HFFc6 (cell line): ENCODE measurements at regions not wholly inside any gene's neighbourhood (a gene's known extent, or its start where the extent isn't known, plus 50 kb on each side); places are given as distances from the start of the nearest gene placed in this dataset.

Experiments used
- DNase-seq: peaks from one replicate; pipeline ENCODE4 v3.0.0-alpha.2; 2018
- H3K27ac Mint-ChIP-seq: 2 replicates; pipeline ENCODE4 v1.8.0; 2020; ENCODE audit warnings: mild to moderate bottlenecking, mixed read lengths
- H3K27me3 Mint-ChIP-seq: 2 replicates; pipeline ENCODE4 v1.8.0; 2021; ENCODE audit warnings: mild to moderate bottlenecking, moderate library complexity, mixed read lengths; ENCODE audit not compliant: insufficient read depth
- H3K36me3 Mint-ChIP-seq: 2 replicates; pipeline ENCODE4 v1.8.0; 2021; ENCODE audit warnings: low read depth, mixed read lengths
- H3K4me1 Mint-ChIP-seq: 2 replicates; pipeline ENCODE4 v1.8.0; 2020; ENCODE audit warnings: low read depth, mixed read lengths
- H3K4me3 Mint-ChIP-seq: 2 replicates; pipeline ENCODE4 v1.8.0; 2020; ENCODE audit warnings: mild to moderate bottlenecking, moderate library complexity, mixed read lengths
- H3K9me3 Mint-ChIP-seq: 2 replicates; pipeline ENCODE4 v1.8.0; 2020; ENCODE audit warnings: mild to moderate bottlenecking, mixed read lengths
- TF ChIP-seq, protein P1 (sequence below): fragments of 200-600 bp; sonication (generic); IDR thresholded peaks from 2 replicates; pipeline ENCODE4 v1.5.0; 2021; ENCODE audit warnings: antibody characterized with exemption, mild to moderate bottlenecking

DNA sequence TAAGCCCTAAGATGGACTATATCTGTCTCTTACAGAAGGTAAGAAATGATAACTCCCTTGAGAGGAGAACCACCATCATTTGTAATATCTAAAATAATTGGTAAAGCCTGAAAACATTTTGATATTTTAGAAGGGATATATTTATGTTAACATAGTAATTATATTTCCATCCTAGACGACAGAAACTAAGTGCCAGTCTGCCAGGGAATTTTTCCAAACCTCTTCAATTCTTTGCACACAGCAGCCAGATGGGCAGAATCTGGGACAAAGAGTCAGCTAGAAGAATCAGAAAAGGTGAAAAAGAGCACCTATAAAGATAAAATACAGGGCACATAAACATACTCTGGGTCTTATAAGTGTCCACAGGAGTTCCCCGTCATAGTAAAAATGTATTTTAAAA, 70.0 kb upstream of the CBLB start:
- peaks cover 7% of the 10 kb centered on the region; the same call in 1 of the 2 replicates for H3K36me3 Mint-ChIP-seq
- TF ChIP-seq, protein P1, sequence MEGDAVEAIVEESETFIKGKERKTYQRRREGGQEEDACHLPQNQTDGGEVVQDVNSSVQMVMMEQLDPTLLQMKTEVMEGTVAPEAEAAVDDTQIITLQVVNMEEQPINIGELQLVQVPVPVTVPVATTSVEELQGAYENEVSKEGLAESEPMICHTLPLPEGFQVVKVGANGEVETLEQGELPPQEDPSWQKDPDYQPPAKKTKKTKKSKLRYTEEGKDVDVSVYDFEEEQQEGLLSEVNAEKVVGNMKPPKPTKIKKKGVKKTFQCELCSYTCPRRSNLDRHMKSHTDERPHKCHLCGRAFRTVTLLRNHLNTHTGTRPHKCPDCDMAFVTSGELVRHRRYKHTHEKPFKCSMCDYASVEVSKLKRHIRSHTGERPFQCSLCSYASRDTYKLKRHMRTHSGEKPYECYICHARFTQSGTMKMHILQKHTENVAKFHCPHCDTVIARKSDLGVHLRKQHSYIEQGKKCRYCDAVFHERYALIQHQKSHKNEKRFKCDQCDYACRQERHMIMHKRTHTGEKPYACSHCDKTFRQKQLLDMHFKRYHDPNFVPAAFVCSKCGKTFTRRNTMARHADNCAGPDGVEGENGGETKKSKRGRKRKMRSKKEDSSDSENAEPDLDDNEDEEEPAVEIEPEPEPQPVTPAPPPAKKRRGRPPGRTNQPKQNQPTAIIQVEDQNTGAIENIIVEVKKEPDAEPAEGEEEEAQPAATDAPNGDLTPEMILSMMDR: no peak
- no peak for DNase-seq
- H3K9me3 Mint-ChIP-seq: no peaks in the 10 kb centered on the region
- H3K4me3 Mint-ChIP-seq: no peak overlapping the region
- H3K27me3 Mint-ChIP-seq: no peaks in the 10 kb centered on the region
- H3K27ac Mint-ChIP-seq: 0 out of 2 replicates have a peak overlapping the region, but pooled peaks have one; percentile 75
- H3K4me1 Mint-ChIP-seq: peaks cover 44% of the 10 kb centered on the region

GRCh38 chr3:105944276-105944675, 75.5 kb upstream of the CBLB start:
- Mint-ChIP-seq H3K4me1 (peaks cover 52% of the 10 kb centered on the region), H3K27me3 (no peaks in the 10 kb centered on the region), H3K4me3 (peak overlapping the region; percentile 77), H3K27ac (peak overlapping the region; percentile 90), H3K9me3 (no peaks in the 10 kb centered on the region), H3K36me3 (no peaks in the 10 kb centered on the region; the same call in 1 of the 2 replicates)
- peak; percentile 43 for DNase-seq
- TF ChIP-seq, protein P1: no peak

GRCh38 chr3:105944721-105945120, 75.9 kb upstream of the CBLB start:
- H3K4me1 Mint-ChIP-seq: peaks cover 49% of the 10 kb centered on the region
- DNase-seq: peak; percentile 67
- H3K27me3 Mint-ChIP-seq: no peaks in the 10 kb centered on the region
- peak overlapping the region; percentile 90 for H3K27ac Mint-ChIP-seq
- TF ChIP-seq, protein P1: no peak
- H3K9me3 Mint-ChIP-seq: no peaks in the 10 kb centered on the region
- peak overlapping the region; percentile 77 for H3K4me3 Mint-ChIP-seq
- no peaks in the 10 kb centered on the region; the same call in 1 of the 2 replicates for H3K36me3 Mint-ChIP-seq

GRCh38 chr3:105948101-105948500, 79.3 kb upstream of the CBLB start:
- DNase-seq: no peak
- Mint-ChIP-seq H3K4me3 (no peak overlapping the region), H3K4me1 (peaks cover 53% of the 10 kb centered on the region), H3K9me3 (no peaks in the 10 kb centered on the region), H3K36me3 (no peaks in the 10 kb centered on the region), H3K27me3 (no peaks in the 10 kb centered on the region), H3K27ac (no peak overlapping the region)
- TF ChIP-seq, protein P1: no peak

DNA sequence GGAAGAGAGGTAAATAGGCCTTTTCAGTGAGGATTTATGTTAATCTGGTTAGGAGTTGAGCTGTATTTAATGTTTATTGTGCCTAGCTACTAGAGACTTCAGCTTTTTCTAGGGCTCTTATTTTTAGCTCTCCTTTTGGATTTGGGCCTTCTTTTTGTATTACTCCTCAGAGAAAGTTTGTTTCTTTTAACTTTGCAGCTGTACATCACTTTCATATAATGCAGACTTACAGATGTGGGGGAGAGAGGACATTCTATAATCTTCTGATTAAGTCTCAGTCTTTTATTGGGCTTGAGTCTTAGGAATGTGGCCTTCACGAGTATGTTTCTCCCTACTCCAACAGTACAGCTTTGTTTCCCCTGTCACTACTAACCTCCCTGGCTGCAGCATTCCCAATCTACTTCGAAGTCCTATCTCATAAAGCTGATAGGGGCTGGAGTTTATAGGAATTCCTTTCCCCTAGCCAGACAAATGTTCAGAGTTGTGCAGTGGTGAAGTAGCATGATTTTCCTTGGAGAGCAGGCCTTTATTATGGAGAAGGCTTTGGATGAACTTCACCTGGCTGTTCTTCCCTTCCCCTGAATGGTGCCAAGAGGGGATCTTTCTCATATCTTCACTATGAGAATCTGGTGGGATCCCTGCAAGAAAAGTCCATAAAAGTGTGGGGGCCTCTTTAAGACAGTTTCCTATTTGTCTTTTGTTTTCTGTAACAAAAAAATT, 82.2 kb upstream of the CBLB start:
- Mint-ChIP-seq H3K9me3 (no peaks in the 10 kb centered on the region), H3K4me3 (no peak overlapping the region), H3K27ac (no peak overlapping the region), H3K4me1 (peaks cover 51% of the 10 kb centered on the region), H3K36me3 (no peaks in the 10 kb centered on the region), H3K27me3 (no peaks in the 10 kb centered on the region)
- TF ChIP-seq, protein P1: no peak
- no peak for DNase-seq
